HG03175 (cell line): ENCODE measurements at regions not wholly inside any gene's neighbourhood (a gene's known extent, or its start where the extent isn't known, plus 50 kb on each side); places are given as distances from the start of the nearest gene placed in this dataset.

ENCODE experiments used
- ATAC-seq: cut with Tn5 transposase; IDR thresholded peaks from one replicate; pipeline ENCODE4 v1.9.1; 2021; ENCODE audit warnings: mild to moderate bottlenecking, moderate library complexity; ENCODE audit not compliant: unreplicated experiment

DNA sequence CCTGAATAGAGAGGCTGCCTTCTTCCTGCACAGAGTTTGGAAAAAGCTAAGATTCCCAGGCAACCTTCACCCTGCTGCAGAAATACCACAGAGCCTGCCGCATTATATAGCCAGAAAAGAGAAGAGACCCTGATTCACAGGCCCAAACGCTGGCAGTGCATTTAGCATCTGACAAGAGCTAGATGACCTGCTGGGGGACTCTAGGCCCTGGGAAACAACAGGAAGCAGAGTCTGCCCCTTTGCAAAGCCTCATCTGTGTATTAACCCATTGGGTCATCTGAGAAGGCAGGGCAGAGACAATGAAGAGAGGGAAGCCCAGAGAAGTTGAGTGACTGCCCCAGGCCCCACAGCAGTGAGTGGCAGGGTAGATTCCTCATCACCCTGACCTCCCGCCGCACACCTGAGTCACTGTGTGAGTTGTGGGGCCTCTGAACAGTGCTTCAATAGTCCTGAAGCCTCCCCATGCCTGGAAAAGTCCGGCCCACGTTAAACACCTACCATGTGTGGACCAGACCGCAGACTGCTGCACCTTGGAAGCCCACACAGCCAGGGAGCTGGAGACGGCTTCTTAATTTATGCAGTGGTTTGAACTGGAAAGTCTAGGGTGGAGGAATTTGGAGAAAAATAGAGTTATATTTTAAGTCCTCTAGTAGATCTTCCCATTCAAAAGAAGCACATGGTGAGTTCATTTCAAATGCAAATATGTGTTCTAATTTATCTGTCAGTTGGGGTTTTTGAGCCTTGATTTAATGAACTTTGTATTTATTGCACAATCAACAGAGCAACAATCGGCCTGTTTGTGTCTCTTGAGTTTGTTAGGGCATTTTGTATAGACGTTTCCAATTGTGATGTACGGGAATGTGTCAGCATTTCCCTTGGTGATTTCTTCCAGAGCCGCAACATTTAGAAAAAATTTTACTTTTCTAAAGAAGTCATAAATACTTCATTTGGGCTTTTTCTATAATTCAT, 80.4 kb upstream of the GPR26 start:
- no peak for ATAC-seq

GRCh38 chr10:123587110-123587509, 79.0 kb upstream of the GPR26 start:
- ATAC-seq: no peak

DNA sequence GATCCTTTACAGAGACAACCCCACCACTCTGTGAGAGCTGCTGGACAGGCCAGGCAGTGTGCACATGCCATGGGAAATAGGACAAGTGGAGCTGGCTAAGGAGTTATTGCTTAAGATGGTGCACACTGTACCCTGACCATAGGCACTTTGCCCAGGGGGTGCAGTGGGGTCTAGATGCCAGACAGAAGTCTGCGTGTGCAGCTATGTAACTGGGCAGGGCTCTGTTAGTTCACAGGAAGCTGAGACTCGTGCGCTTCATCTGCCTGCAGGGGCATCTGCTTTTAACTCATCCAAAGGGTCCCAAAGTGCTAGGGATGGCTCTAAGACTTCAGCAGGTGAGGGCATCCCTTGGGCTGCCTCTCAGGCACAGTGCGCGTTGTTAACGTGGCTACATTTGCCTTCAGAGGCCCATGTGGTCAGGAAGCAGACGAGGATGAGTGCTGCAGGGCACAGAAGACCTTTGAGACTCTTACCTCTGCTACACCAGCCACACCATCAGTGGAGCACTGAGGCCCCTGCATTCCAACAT, 77.7 kb upstream of the GPR26 start:
- ATAC-seq: no peak

DNA sequence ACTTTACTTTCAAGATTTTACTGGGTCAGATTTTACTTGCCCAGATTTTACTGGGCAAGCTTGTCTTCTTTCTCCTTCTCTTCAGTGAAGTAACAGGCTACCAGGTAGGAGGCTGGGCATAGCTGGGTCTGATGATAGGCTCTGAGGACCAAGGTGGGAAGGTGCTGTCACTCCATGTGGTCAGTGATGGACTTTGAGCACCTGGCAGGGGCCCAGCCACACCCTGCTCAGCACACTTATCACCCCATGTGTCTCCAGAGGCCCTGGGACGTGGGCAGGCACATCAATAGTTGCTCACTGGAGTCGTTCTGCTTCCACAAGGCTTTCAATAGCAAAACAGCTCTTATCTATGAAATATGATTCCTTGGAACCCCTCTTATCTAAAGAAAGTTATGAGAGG, 70.5 kb upstream of the GPR26 start:
- no peak for ATAC-seq

DNA sequence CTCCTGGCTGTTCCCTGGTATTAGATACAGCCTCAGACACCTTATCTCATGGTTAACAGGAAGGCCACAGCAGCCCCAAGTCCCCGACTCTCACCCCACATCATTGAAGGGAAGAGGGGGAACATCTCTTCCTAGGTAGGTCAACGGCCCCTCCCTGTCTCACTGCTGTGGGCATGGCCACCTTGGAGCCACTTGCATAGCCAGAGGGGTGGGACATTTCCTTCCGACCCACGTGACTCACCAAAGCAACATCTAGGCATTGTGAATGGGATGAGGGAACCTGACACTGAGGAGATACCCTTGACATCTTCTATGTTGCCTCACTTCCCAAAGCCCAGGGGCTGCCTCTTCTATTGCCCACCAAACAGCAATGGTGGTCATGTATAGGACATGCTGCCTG, 68.5 kb upstream of the GPR26 start:
- no peak for ATAC-seq

- no peak for ATAC-seq
These were observed 66.7 kb upstream of the GPR26 start for GRCh38 chr10:123599366-123599849.

DNA sequence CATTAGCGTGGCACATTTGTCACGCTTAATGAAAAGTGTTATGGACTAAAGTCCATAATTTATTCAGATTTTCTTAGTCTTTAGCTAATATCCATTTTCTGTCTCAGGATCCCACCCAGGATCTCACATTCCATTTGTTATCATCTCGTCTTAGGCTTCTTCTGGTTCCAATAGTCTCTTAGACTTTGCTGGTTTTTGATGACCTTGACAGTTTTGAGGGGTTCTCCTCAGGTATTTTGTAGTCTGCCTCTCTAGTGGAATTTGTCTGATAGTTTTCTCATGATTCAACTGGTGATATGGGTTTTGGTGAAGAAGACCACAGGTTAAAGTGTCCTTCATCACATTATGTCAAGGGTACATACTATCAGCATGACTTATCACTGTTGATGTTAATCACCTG, 66.0 kb upstream of the GPR26 start:
- no peak for ATAC-seq

- ATAC-seq: no peak
These were observed 63.0 kb upstream of the GPR26 start for GRCh38 chr10:123603130-123603529.

DNA sequence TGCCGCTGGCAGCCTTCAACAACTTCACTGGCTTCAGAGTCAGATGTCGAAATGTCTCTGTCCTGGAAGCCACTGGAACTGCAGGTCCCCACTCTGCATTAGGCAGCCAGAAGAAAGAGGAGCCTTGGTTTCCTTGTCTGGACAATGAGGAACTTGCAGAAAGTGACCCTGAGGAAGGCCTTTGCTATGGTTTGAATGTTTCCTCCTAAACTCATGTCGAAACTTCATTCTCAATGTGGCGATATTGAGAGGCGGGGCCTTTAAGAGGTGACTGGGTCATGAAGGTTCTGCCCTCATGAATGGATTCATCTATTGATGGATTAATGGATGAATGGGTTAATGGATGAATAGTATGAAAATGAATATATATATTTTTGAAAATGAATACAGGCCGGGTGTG, 61.6 kb upstream of the GPR26 start:
- ATAC-seq: no peak

DNA sequence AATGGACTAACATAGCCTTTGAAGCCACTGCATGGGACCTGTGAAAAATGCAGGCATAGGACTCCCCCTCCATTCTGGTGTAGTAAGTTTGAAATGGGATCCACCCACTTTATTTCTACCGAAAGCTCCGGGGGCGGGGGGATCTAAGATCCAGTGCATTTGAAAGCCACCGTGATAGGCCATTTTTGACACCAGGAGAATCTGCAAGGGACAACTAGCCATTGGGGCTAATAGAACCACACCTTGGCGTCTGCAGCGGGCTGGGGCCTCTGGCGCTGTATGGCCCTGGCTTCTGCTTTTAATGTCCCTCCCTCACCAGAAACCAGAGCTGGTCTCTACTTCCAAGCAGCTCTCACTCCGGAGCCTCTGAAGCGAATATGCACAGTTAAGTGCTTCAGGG, 60.1 kb upstream of the GPR26 start:
- no peak for ATAC-seq

DNA sequence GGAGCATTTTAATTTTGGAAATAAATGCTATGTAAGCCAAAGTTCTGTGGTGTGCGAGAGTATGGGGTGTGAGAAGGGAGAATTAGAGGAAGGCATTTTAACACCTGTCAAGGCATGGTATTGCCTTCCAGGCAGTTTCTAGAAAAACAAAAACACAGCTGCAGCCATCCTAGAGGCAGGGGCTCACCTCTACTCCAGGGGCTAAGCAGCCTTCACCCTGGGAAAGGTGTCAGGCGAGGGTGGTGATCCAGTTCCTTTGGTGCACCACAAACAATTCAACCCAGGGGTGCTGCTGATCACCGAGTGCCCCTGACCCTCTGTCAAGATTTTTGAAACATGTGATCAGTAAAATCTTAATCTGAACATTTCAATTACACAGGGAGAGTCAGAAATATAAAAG, 59.2 kb upstream of the GPR26 start:
- no peak for ATAC-seq

DNA sequence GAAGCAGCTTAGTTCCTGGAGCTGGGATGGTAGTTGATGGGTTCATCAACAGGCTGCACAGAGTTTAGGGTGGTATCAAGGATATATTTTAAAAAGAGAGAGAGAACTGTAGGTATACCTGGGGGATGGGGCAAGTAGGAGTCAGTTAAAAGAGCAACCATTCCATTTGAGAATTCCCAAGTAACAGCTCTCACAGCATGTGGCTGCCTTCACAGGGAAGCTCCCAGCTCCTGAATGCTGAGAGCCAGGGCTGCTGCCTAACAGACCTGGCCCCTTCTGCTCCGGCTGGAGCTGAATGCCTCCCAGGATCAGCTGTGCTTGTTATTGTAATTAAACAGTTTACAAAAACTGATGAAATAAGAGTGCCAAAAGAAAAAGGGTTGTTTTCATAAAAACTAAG, 58.8 kb upstream of the GPR26 start:
- ATAC-seq: no peak

DNA sequence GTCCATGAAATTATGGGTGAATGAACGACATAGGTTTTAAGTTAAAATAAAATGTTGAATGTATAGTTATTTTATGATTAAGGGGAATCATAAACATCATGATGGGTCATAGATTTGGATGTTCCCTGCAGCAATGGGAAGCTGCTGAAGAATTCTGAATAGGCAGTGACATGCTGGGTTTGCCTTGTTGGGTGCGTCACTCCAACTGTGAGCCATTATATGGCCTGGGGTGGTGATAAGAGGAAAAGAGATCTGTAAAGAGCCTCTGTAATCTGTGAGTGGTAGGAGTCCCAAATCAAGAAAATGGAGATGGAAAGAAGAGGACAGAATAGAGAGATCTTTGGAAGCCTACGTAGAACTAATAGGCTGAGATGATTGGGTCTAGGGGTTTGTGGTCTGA, 58.1 kb upstream of the GPR26 start:
- ATAC-seq: no peak

DNA sequence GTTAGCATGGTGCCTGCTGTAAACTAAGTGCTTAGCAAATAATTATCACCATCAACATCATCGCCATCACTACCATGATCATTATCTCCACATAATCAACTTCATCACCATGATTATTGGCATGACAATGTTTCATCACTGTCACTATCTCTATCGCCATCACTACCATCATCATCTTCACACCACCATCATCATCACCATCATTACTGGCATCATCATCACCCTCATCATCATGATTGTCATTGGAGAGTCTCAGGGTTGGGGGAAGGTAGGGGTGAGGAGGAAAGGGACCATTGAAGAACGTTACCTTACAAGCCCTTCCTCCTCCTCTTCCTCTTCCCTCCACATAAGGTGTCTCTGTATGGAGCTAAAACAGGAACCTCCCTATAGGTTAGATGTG, 54.9 kb upstream of the GPR26 start:
- ATAC-seq: no peak

GRCh38 chr10:123611876-123612275, 54.3 kb upstream of the GPR26 start:
- no peak for ATAC-seq

DNA sequence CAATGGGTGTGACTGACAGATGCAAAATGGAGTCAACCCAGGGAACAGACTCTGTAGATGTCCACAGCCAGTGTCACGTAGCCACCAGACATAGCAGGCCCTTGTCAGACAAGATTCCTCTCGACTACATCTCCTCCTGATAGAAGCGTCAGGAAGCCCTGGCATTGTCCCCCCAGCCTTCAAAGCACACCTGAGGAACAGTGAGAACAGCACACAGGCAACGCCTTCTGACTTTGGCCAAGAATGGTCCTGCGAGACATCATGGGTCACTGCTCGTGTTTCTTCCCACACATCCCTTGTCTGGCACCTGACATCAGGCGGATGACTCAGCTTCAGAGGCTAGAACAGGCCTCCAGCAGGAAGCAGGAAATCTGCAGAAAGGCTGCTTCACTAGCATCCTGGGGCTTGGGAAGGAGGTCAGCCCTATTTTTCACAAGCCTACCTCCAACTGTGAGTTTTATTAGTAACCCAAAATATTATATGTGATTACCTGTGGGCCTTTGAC, 52.8 kb upstream of the GPR26 start:
- ATAC-seq: no peak

GRCh38 chr10:123614888-123615287, 51.3 kb upstream of the GPR26 start:
- no peak for ATAC-seq
